GM21526 (cell line): ENCODE measurements at regions not wholly inside any gene's neighbourhood (a gene's known extent, or its start where the extent isn't known, plus 50 kb on each side); places are given as distances from the start of the nearest gene placed in this dataset.
"Not testable (repeated sequence)": the region's sequence is repeated elsewhere in the genome, so short reads cannot be mapped to it uniquely, and the experiment has no call there.

Source experiments
- ATAC-seq: cut with Tn5 transposase; IDR thresholded peaks from one replicate; pipeline ENCODE4 v1.9.1; 2021; ENCODE audit warnings: moderate library complexity; ENCODE audit not compliant: unreplicated experiment, low FRiP score

GRCh38 chr11:23429569-23429968 lies 569.3 kb upstream of the CCDC179 start:
- ATAC-seq, result no peak

DNA sequence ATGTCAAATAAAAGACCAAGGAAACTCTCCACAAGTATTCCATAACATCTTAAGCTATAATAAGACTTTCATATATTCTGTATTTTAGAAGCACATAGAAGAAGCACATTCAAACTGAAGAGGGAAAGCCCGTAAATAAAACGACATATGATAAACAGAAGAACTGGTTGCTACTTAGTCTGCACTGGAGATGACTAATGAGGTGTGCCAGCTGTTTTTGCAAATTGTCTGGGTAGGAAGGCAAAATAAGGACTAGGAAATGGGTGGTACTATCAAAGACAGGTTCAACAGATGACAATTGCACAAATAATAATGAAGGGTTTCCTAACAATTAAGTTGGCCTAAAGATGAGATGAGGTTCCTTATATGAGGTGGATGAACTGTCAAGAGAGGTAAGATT lies 593.2 kb upstream of the CCDC179 start:
- no peak for ATAC-seq

GRCh38 chr11:23455321-23455891 lies 595.1 kb upstream of the CCDC179 start:
- no peak for ATAC-seq

- no peak for ATAC-seq
Observed at GRCh38 chr11:23457641-23458040, 597.4 kb upstream of the CCDC179 start.

- ATAC-seq, result no peak
Observed at GRCh38 chr11:23471878-23472277, 611.6 kb upstream of the CCDC179 start.

- no peak for ATAC-seq
Observed at GRCh38 chr11:23473782-23474181, 613.5 kb upstream of the CCDC179 start.

- no peak for ATAC-seq
Observed at GRCh38 chr11:23480736-23481135, 620.5 kb upstream of the CCDC179 start.

GRCh38 chr11:23484146-23484545 lies 623.9 kb upstream of the CCDC179 start:
- ATAC-seq, result not testable (repeated sequence)

GRCh38 chr11:23484618-23485017 lies 624.3 kb upstream of the CCDC179 start:
- not testable (repeated sequence) for ATAC-seq

GRCh38 chr11:23490557-23491235 lies 630.4 kb upstream of the CCDC179 start:
- no peak for ATAC-seq

- ATAC-seq, result no peak
Observed at GRCh38 chr11:23494981-23495380, 634.7 kb upstream of the CCDC179 start.

GRCh38 chr11:23496340-23496739 lies 636.1 kb upstream of the CCDC179 start:
- ATAC-seq, result no peak

GRCh38 chr11:23497040-23497439 lies 636.8 kb upstream of the CCDC179 start:
- ATAC-seq, result no peak

- ATAC-seq, result no peak
Observed at GRCh38 chr11:23502389-23502788, 642.1 kb upstream of the CCDC179 start.

- no peak for ATAC-seq
Observed at GRCh38 chr11:23502826-23503225, 642.6 kb upstream of the CCDC179 start.

- no peak for ATAC-seq
Observed at GRCh38 chr11:23509023-23509422, 648.7 kb upstream of the CCDC179 start.

DNA sequence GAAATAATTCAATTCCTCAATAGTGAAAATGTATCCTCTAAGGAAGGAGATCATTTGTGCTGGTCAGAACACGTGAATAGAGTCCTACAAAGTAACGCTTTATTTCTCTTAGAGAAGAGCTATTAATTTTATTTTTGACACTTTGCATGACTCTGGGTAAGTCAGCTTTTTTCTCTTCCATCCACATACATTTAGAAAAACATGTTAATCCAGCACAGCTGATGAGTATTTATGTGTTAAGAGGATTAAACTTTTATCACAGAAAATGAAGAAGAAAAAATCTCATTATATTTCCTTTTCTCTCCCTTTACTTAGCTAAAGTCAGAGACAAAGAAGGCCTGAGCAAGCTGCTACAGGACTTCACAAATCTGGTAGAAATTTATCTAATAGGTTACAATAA lies 649.5 kb upstream of the CCDC179 start:
- no peak for ATAC-seq

DNA sequence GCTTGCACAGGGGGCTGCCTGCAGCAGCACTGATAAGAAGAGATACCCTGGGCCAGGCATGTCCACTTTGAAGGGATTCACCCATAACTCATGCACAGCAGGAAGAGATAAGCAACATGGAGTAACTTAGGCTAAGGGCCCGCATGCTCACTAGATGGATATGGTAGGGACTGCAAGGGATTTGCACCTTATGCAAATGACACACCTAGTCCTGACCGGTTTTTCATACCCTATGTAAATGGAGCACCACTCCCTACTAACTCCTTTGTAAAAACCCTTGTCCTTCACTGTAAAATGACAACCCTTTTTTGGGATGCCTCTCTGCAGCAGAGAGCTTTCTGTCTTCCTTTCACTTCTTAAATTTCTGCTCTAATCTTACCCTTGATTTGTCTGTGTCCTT lies 658.9 kb upstream of the CCDC179 start:
- ATAC-seq, result no peak

DNA sequence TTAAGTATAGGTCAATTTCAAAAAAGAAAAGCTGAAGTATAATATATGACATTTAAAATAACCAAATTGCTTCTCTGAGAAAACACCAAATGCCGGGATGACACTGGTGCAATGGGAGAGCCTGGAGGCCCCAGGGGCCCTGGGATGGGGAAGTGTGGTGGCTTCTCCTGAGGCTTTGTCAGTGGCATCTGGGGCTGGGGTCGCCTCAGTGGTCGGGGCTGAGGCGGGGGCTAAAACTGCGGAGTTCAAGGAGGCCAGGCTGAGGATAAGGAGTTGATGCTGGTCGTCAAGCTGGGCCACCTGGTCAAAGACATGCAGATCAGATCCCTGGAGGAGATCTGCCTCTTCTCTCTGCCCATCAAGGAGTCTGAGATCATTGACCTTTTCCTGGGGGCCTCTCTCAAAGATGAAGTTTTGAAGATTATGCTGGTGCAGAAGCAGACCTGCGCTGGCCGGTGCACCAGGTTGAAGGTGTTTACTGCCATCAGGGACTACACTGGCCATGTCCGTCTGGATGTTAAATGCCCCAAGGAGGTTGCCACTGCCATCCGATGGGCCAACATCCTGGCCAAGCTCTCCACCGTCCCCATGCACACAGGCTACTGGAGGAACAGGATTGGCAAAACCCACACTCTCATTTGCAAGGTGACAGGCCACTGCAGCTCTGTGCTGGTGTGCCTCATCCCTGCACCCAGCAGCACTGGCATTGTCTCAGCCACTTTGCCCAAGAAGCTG lies 660.1 kb upstream of the CCDC179 start:
- no peak for ATAC-seq

DNA sequence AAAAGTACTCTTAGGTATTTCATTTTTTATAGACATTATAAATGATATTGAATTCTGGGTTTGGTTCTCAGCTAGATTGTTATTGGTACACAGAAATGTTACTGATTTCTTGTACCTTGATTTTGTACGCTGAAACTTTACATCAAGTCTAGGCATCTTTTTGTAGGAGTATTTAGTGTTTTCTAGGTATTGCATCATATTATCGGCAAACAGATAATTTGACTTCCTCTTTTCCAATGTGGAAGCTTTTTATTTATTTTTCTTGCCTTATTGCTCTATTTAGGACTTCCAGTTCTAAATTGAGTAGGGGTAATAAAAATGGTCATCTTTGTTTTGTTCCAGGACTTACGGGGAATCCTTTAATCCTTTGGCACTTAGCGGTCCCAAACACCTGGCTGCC lies 676.6 kb upstream of the CCDC179 start:
- no peak for ATAC-seq

- no peak for ATAC-seq
Observed at GRCh38 chr11:23539556-23539955, 679.3 kb upstream of the CCDC179 start.

GRCh38 chr11:23540101-23540561 lies 679.9 kb upstream of the CCDC179 start:
- ATAC-seq, result peak; percentile 85
